SK-N-SH (cell line): ENCODE measurements at regions not wholly inside any gene's neighbourhood (a gene's known extent, or its start where the extent isn't known, plus 50 kb on each side); places are given as distances from the start of the nearest gene placed in this dataset.

ENCODE experiments used
- CTCF ChIA-PET: fragments of 300-600, 350-600 bp; formaldehyde crosslinking; extraction: SDS; loops from one replicate; lab custom pipeline; 2021; lab: Yijun Ruan, JAX
- POLR2A ChIA-PET: fragments of 350-600 bp; sonication (Branson Sonifier 250); formaldehyde crosslinking; extraction: SDS; loops from one replicate; lab custom pipeline; 2020; ENCODE audit warnings: antibody characterized with exemption, inconsistent platforms; lab: Yijun Ruan, JAX
- DNase-seq: peaks from one replicate; pipeline ENCODE4 v3.0.0; 2012
- H2AFZ ChIP-seq: fragments of 200-600 bp; sonication (generic); 2 replicates; pipeline ENCODE4 v1.8.1; 2016; ENCODE audit warnings: antibody characterized with exemption, mild to moderate bottlenecking, low read depth
- H3F3A ChIP-seq: fragments of 200-600 bp; sonication (generic); replicated peaks from 2 replicates; pipeline ENCODE3; 2016; ENCODE audit warnings: antibody characterized with exemption, mild to moderate bottlenecking; ENCODE audit not compliant: insufficient read depth
- H3K27ac ChIP-seq, 2 experiments: fragments of 200-500 bp in 1 of 2; fragments of 200-600 bp in 1 of 2; sonication (Bioruptor generic) in 1 of 2; sonication (generic), shearing (Covaris generic) in 1 of 2; 2 replicates each; pipeline versions ENCODE4 v1.5.1 to v1.6.1; 2014 to 2016; ENCODE audit warnings: low read depth in 2 of 2, inconsistent platforms in 1 of 2, low read length in 1 of 2, mild to moderate bottlenecking in 1 of 2, mixed read lengths in 1 of 2
- H3K27me3 ChIP-seq: fragments of 200-600 bp; sonication (generic), shearing (Covaris generic); 2 replicates; pipeline ENCODE4 v1.6.1; 2016; ENCODE audit warnings: mixed run types; ENCODE audit not compliant: insufficient read depth
- H3K36me3 ChIP-seq, 2 experiments: fragments of 200-500 bp in 1 of 2; fragments of 200-600 bp in 1 of 2; sonication (Bioruptor generic) in 1 of 2; sonication (generic) in 1 of 2; replicated peaks in 1 of 2; 2 replicates each; pipeline versions ENCODE3 to v1.5.1; 2014 to 2016; ENCODE audit warnings: low read length in 1 of 2, mild to moderate bottlenecking in 1 of 2; ENCODE audit not compliant: insufficient read depth in 2 of 2, control insufficient read depth in 1 of 2
- H3K4me1 ChIP-seq, 2 experiments: fragments of 200-500 bp in 1 of 2; fragments of 200-600 bp in 1 of 2; sonication (Bioruptor generic) in 1 of 2; sonication (generic), shearing (Covaris generic) in 1 of 2; 2 replicates each; pipeline versions ENCODE4 v1.5.1 to v1.6.1; 2014 to 2016; ENCODE audit warnings: low read depth in 1 of 2, low read length in 1 of 2, mixed run types in 1 of 2; ENCODE audit not compliant: insufficient read depth in 2 of 2, control insufficient read depth in 1 of 2
- H3K4me2 ChIP-seq: fragments of 200-600 bp; sonication (generic), shearing (Covaris generic); 2 replicates; pipeline ENCODE4 v1.6.1; 2017; ENCODE audit warnings: mixed run types
- H3K4me3 ChIP-seq, 2 experiments: fragments of 200-500 bp in 1 of 2; fragments of 200-600 bp in 1 of 2; sonication (Bioruptor generic) in 1 of 2; sonication (generic), shearing (Covaris generic) in 1 of 2; 2 replicates each; pipeline versions ENCODE4 v1.5.1 to v1.8.1; 2014 to 2016; ENCODE audit warnings: low read depth in 2 of 2, inconsistent platforms in 1 of 2, low read length in 1 of 2, mild to moderate bottlenecking in 1 of 2, mixed read lengths in 1 of 2, moderate library complexity in 1 of 2
- H3K79me2 ChIP-seq: fragments of 200-600 bp; sonication (generic); 2 replicates; pipeline ENCODE4 v1.8.1; 2017; ENCODE audit warnings: mild to moderate bottlenecking; ENCODE audit not compliant: insufficient read depth
- H3K9ac ChIP-seq: fragments of 200-600 bp; sonication (generic); 2 replicates; pipeline ENCODE4 v1.6.1; 2017; ENCODE audit warnings: mixed run types
- H3K9me2 ChIP-seq: fragments of 200-600 bp; sonication (generic); 2 replicates; pipeline ENCODE4 v1.6.1; 2017; ENCODE audit warnings: mixed run types
- H3K9me3 ChIP-seq: fragments of 200-600 bp; sonication (generic); 2 replicates; pipeline ENCODE4 v1.6.1; 2017; ENCODE audit warnings: mixed run types, mild to moderate bottlenecking, moderate library complexity
- H4K20me1 ChIP-seq: fragments of 200-600 bp; sonication (generic); 2 replicates; pipeline ENCODE4 v1.6.1; 2017; ENCODE audit warnings: mild to moderate bottlenecking, mixed run types; ENCODE audit not compliant: insufficient read depth
- CHD2 ChIP-seq: fragments of 150-350 bp; IDR thresholded peaks from 2 replicates; pipeline ENCODE4 v1.6.1; 2018; ENCODE audit warnings: low read length; ENCODE audit not compliant: partially characterized antibody
- CTCF ChIP-seq: fragments of 200-600 bp; sonication (generic); IDR thresholded peaks from 2 replicates; pipeline ENCODE4 v1.6.1; 2017; ENCODE audit warnings: antibody characterized with exemption, mild to moderate bottlenecking, moderate library complexity
- ELF1 ChIP-seq: IDR thresholded peaks from 2 replicates; pipeline ENCODE4 v1.4.0; 2012
- EP300 ChIP-seq, 2 experiments: IDR thresholded peaks; 2 replicates each; pipeline versions ENCODE4 v1.4.0 to v1.6.1; 2012; ENCODE audit warnings: borderline replicate concordance in 1 of 2, low read depth in 1 of 2, low read length in 1 of 2
- FOXJ3 ChIP-seq: sonication (generic); formaldehyde crosslinking; IDR thresholded peaks from 2 replicates; pipeline ENCODE4 v1.5.1; 2020; ENCODE audit warnings: mild to moderate bottlenecking, missing genetic modification reagents
- GATA2 ChIP-seq: sonication (generic); formaldehyde crosslinking; IDR thresholded peaks from 2 replicates; pipeline ENCODE4 v1.5.0; 2020; ENCODE audit warnings: mild to moderate bottlenecking, missing genetic modification reagents
- IRF3 ChIP-seq: fragments of 150-350 bp; IDR thresholded peaks from 2 replicates; pipeline ENCODE4 v1.6.1; 2016; ENCODE audit warnings: mild to moderate bottlenecking, low read depth, low read length
- JUND ChIP-seq: IDR thresholded peaks from 2 replicates; pipeline ENCODE4 v1.4.0; 2012
- MAX ChIP-seq: IDR thresholded peaks from 2 replicates; pipeline ENCODE4 v1.4.0; 2012; ENCODE audit warnings: low read depth
- MEF2A ChIP-seq: IDR thresholded peaks from 2 replicates; pipeline ENCODE4 v1.4.0; 2012; ENCODE audit warnings: low read depth, borderline replicate concordance
- MXI1 ChIP-seq: IDR thresholded peaks from 2 replicates; pipeline ENCODE4 v1.6.1; 2012; ENCODE audit warnings: mild to moderate bottlenecking, low read depth, low read length, improper control_type of control experiment
- NFIC ChIP-seq: IDR thresholded peaks from 2 replicates; pipeline ENCODE4 v1.4.0; 2012; ENCODE audit warnings: borderline replicate concordance
- PBX3 ChIP-seq: IDR thresholded peaks from 2 replicates; pipeline ENCODE4; 2012
- POLR2AphosphoS5 ChIP-seq: IDR thresholded peaks from 2 replicates; pipeline ENCODE4 v1.6.1; 2012; ENCODE audit warnings: low read depth, low read length
- RCOR1 ChIP-seq: fragments of 150-350 bp; IDR thresholded peaks from 2 replicates; pipeline ENCODE4 v1.6.1; 2017; ENCODE audit warnings: antibody characterized with exemption, low read length
- RFX5 ChIP-seq: IDR thresholded peaks from 2 replicates; pipeline ENCODE4 v1.6.1; 2012; ENCODE audit warnings: mild to moderate bottlenecking, improper control_type of control experiment, low read length
- RXRA ChIP-seq: IDR thresholded peaks from 2 replicates; pipeline ENCODE4 v1.4.0; 2012; ENCODE audit warnings: low read depth, mild to moderate bottlenecking, borderline replicate concordance
- USF1 ChIP-seq: IDR thresholded peaks from 2 replicates; pipeline ENCODE4 v1.4.0; 2012; ENCODE audit warnings: low read depth, borderline replicate concordance
- YY1 ChIP-seq: IDR thresholded peaks from 2 replicates; pipeline ENCODE4 v1.4.0; 2012; ENCODE audit warnings: low read depth, mild to moderate bottlenecking
- ZBTB33 ChIP-seq: IDR thresholded peaks from 2 replicates; pipeline ENCODE4 v1.4.0; 2012; ENCODE audit warnings: low read depth, borderline replicate concordance
- WGBS: methylation state at CpG from one replicate; pipeline ENCODE4 v1.1.6; 2017; ENCODE audit warnings: low lambda C conversion rate; 5-methylcytosine and 5-hydroxymethylcytosine counted together

GRCh38 chr3:144187531-144188210 lies 216.0 kb downstream of the DIPK2A start (continued):
- no peak for TF ChIP-seq CTCF
- TF ChIP-seq IRF3, result no peak
- no peak for TF ChIP-seq GATA2
- no peak for TF ChIP-seq FOXJ3 (CRISPR knock-in tag)
- no peak for TF ChIP-seq NFIC
- TF ChIP-seq MXI1, result no peak
- TF ChIP-seq RCOR1, result no peak
- TF ChIP-seq MEF2A, result no peak
- TF ChIP-seq PBX3, result no peak
- TF ChIP-seq CHD2, result no peak
- no peak for TF ChIP-seq YY1

- CTCF ChIA-PET, result no interaction called here
- 11% methylated on average over 2 of the region's 2 CpGs for WGBS
- no peaks in the 10 kb centered on the region for H3K9me2 ChIP-seq
- POLR2A ChIA-PET, result no interaction called here
- DNase-seq, result no peak
- TF ChIP-seq PBX3, result no peak
- TF ChIP-seq POLR2AphosphoS5, result no peak
- no peak for TF ChIP-seq ZBTB33
- TF ChIP-seq CHD2, result no peak
- no peak for TF ChIP-seq EP300 (IDR thresholded peaks at IDR 0.05; ENCODE audit: borderline replicate concordance in 1 of 2, low read depth in 1 of 2, low read length in 1 of 2)
- TF ChIP-seq MAX, result no peak
- no peak for TF ChIP-seq RCOR1
- TF ChIP-seq JUND, result no peak
- TF ChIP-seq MEF2A, result no peak
- no peak for TF ChIP-seq RFX5
- TF ChIP-seq ELF1, result no peak
- TF ChIP-seq RXRA, result no peak
- no peak for TF ChIP-seq USF1
- no peak for TF ChIP-seq NFIC
- H3K4me1 ChIP-seq, result no peaks in the 10 kb centered on the region; a peak in 1 of 4 replicates
- H3K79me2 ChIP-seq, result no peaks in the 10 kb centered on the region
- H3K27me3 ChIP-seq, result no peaks in the 10 kb centered on the region
- no peak overlapping the region for H3K4me2 ChIP-seq
- H3F3A ChIP-seq, result no peaks in the 10 kb centered on the region
- H2AFZ ChIP-seq, result no peak overlapping the region
- H3K9me3 ChIP-seq, result no peaks in the 10 kb centered on the region
- no peak overlapping the region for H3K9ac ChIP-seq
- no peak overlapping the region for H3K27ac ChIP-seq
- H3K36me3 ChIP-seq, result no peaks in the 10 kb centered on the region
- H3K4me3 ChIP-seq, result no peak overlapping the region
- no peaks in the 10 kb centered on the region for H4K20me1 ChIP-seq
Observed at GRCh38 chr3:144189044-144189443, 217.4 kb downstream of the DIPK2A start.
